ENCODE measurements at regions not wholly inside any gene's neighbourhood (a gene's known extent, or its start where the extent isn't known, plus 50 kb on each side); places are given as distances from the start of the nearest gene placed in this dataset.

DNA sequence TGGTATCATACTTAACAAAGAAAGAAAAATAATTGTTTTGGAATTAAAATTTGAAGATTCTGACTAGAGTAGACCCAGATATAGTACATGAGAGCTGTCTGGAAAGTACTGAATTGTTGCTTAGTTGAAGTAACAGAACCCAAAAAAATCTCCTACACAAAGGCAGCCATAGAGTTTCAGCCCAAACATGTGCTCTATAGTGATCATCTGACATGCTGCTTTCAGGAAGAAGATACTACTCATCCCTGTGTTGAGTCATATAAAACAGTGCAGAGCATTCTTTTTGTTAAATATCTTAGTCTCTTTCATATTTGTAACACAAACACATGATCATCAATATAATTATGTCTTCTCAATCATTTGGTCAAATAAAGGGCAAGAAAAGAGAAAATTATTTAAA is 84.8 kb upstream of the PTPRM start:
- no peak for DNase-seq (ENCODE audit: low read depth in 2 of 2)

- DNase-seq (ENCODE audit: low read depth in 2 of 2) = no peak
Observed at GRCh38 chr18:7485616-7486015, 81.5 kb upstream of the PTPRM start.

DNA sequence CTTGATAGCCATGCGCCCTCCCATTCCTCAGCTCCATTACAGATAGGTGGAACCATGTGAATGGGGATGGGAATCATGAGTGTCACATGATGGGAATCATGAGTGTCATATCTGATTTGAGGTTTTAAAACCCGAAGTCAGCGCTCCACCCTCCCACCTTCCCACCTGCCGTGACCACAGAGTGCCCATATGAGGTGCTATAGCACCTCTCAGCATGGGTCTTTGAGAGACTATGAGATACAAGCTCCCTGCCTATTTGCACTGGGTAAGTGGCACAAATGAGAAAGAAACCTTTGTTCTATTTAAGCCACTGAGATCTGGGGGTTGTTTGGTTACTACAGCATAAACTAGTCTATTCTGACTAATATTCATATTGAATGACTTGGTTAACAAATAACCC is 78.5 kb upstream of the PTPRM start:
- no peak for DNase-seq (ENCODE audit: low read depth in 2 of 2)

- no peak for DNase-seq (ENCODE audit: low read depth in 2 of 2)
Observed at GRCh38 chr18:7490104-7490503, 77.0 kb upstream of the PTPRM start.

- no peak for DNase-seq (ENCODE audit: low read depth in 2 of 2)
Observed at GRCh38 chr18:7492385-7492784, 74.7 kb upstream of the PTPRM start.

- no peak for DNase-seq (ENCODE audit: low read depth in 2 of 2)
Observed at GRCh38 chr18:7497081-7497480, 70.0 kb upstream of the PTPRM start.

DNA sequence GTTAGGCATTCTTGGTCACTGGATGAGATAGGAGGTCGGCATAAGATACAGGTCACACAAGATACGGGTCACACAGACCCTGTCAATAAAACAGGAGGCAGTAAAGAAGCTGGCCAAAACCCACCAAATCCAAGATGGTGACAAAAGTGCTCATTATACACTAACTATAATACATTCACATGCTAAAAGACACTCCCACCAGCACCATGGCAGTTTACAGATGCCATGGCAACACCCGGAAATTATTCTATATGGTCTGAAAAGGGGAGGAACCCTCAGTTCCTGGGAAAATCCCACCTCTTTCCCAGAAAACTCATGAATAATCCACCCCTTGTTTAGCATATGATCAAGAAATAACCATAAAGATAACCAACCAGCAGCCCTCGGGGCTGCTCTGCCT is 56.0 kb upstream of the PTPRM start:
- no peak for DNase-seq (ENCODE audit: low read depth in 2 of 2)

DNA sequence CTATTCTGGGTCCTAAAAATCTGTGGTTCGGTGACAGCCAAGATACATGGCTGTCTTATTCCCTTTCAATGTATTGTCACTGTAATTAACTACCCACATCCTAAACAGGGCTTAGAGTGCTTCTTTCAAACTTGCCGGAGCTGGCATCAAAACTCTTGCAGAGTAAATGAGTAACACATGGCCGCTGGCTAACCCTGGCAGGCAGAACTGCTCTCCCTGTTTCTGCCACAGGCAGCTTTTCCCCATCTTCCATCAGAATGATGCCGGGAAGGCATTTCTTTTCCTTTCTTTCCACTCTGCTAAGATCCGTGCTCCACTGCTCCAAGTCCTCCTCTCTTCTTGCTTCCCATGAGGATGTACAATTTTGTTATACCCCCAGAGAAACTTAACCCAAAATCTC is 54.8 kb upstream of the PTPRM start:
- DNase-seq (ENCODE audit: low read depth in 2 of 2) = no peak

DNA sequence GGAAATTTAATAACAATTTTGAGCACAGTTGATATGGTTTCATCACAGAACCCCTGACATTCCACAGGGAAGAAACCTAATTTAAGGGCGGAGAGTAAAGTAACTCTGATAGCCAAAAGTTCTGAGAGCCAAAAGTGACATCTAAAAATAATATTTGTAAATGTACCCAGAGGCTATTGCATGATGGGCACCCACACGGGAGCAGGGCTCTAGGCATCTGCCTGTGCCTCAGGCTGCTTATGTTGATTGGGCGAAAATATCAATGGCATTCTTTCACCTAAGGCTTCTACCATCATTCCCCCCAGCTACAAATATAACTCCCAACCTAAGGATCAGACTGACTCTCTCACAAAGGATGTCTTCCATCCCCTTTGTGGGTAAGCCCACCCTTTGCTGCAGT is 54.1 kb upstream of the PTPRM start:
- DNase-seq (ENCODE audit: low read depth in 2 of 2) = no peak

GRCh38 chr18:7514796-7515440 is 52.2 kb upstream of the PTPRM start:
- no peak for DNase-seq (ENCODE audit: low read depth in 2 of 2)

- no peak for DNase-seq (ENCODE audit: low read depth in 2 of 2)
Observed at GRCh38 chr18:7516266-7517117, 50.6 kb upstream of the PTPRM start.
